Breast epithelium (tissue), 4 donors: ENCODE measurements at regions not wholly inside any gene's neighbourhood (a gene's known extent, or its start where the extent isn't known, plus 50 kb on each side); places are given as distances from the start of the nearest gene placed in this dataset.
"Not testable (repeated sequence)": the region's sequence is repeated elsewhere in the genome, so short reads cannot be mapped to it uniquely, and the experiment has no call there.

Experiments
- DNase-seq, 2 donors: peaks; one replicate each; pipeline ENCODE4 v3.0.0-alpha.2; 2019; ENCODE audit warnings: low spot score in 2 of 2
- H3K27ac ChIP-seq, 2 donors: fragments of 200-600 bp; sonication (generic) in 1 of 2; one replicate each; pipeline ENCODE4 v1.5.1; 2016 to 2019; ENCODE audit warnings: mild to moderate bottlenecking in 1 of 2
- H3K27me3 ChIP-seq, 2 donors: fragments of 200-600 bp; sonication (generic) in 1 of 2; one replicate each; pipeline versions ENCODE4 v1.5.1 to v1.6.0; 2017 to 2019; ENCODE audit warnings: control low read depth in 1 of 2, mild to moderate bottlenecking in 1 of 2
- H3K36me3 ChIP-seq: fragments of 200-600 bp; one replicate; pipeline ENCODE4 v1.5.1; 2019
- H3K4me1 ChIP-seq, 2 donors: fragments of 200-600 bp; sonication (generic); one replicate each; pipeline ENCODE4 v1.5.1; 2016 to 2019; ENCODE audit warnings: control low read depth in 1 of 2
- H3K4me3 ChIP-seq, 3 donors: fragments of 200-600 bp; sonication (generic); 1 replicate in 2 of 3; 2 replicates in 1 of 3; pipeline ENCODE4 v1.5.1; 2016 to 2019; ENCODE audit warnings: mild to moderate bottlenecking in 3 of 3, moderate library complexity in 2 of 3
- H3K9me3 ChIP-seq, 2 donors: fragments of 200-600 bp; sonication (generic) in 1 of 2; one replicate each; pipeline ENCODE4 v1.5.1; 2016 to 2019; ENCODE audit warnings: control low read depth in 1 of 2
- POLR2A ChIP-seq: fragments of 450-650 bp; IDR thresholded peaks from one replicate; pipeline ENCODE4 v1.6.1; 2016; ENCODE audit warnings: antibody characterized with exemption, mild to moderate bottlenecking, moderate library complexity
- POLR2AphosphoS5 ChIP-seq, 3 donors: sonication (generic); formaldehyde crosslinking; IDR thresholded peaks; one replicate each; pipeline ENCODE4 v1.6.1; 2017; ENCODE audit warnings: antibody characterized with exemption in 3 of 3
- intact Hi-C: fragments of 100-400 bp; cut with DNase I; formaldehyde crosslinking; loops from one replicate; pipeline ENCODE4 v1.15.1; 2023; ENCODE audit warnings: low total_unique reads
- TF ChIP-seq, protein P1 (sequence below), 3 donors: fragments of 450-650 bp; IDR thresholded peaks; one replicate each; pipeline ENCODE4 v1.5.1; 2016 to 2017; ENCODE audit warnings: antibody characterized with exemption in 3 of 3, mild to moderate bottlenecking in 3 of 3, moderate library complexity in 3 of 3

DNA sequence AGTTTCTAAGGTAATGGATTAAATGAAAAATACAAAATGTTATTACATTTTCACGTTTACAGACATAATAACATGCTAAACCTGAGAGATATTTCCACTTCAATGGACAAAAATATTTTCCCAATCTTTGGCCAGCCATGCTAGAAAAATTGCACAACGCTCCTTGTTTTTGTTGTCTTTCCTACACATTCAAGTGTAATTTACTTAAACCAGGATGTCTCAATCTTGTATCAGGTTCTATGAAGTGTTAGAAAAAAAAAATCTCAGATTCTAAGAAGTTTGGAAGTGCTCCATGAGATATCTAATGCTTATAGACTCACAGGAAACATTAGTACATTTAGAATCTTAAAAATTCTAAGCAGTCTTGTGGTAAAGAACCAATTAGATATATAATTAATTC lies 141.8 kb upstream of the SLC35G4 start:
- intact Hi-C loops: no loop called here
- TF ChIP-seq, protein P1, sequence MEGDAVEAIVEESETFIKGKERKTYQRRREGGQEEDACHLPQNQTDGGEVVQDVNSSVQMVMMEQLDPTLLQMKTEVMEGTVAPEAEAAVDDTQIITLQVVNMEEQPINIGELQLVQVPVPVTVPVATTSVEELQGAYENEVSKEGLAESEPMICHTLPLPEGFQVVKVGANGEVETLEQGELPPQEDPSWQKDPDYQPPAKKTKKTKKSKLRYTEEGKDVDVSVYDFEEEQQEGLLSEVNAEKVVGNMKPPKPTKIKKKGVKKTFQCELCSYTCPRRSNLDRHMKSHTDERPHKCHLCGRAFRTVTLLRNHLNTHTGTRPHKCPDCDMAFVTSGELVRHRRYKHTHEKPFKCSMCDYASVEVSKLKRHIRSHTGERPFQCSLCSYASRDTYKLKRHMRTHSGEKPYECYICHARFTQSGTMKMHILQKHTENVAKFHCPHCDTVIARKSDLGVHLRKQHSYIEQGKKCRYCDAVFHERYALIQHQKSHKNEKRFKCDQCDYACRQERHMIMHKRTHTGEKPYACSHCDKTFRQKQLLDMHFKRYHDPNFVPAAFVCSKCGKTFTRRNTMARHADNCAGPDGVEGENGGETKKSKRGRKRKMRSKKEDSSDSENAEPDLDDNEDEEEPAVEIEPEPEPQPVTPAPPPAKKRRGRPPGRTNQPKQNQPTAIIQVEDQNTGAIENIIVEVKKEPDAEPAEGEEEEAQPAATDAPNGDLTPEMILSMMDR (IDR thresholded peaks at IDR 0.05): no peak
- TF ChIP-seq POLR2AphosphoS5 (IDR thresholded peaks at IDR 0.05) (no peak), POLR2A (no peak)
- Histone ChIP-seq H3K9me3 (no peaks in the 10 kb centered on the region), H3K4me1 (no peaks in the 10 kb centered on the region), H3K27ac (no peak overlapping the region), H3K27me3 (no peaks in the 10 kb centered on the region), H3K4me3 (no peak overlapping the region), H3K36me3 (no peaks in the 10 kb centered on the region)
- DNase-seq: no peak

DNA sequence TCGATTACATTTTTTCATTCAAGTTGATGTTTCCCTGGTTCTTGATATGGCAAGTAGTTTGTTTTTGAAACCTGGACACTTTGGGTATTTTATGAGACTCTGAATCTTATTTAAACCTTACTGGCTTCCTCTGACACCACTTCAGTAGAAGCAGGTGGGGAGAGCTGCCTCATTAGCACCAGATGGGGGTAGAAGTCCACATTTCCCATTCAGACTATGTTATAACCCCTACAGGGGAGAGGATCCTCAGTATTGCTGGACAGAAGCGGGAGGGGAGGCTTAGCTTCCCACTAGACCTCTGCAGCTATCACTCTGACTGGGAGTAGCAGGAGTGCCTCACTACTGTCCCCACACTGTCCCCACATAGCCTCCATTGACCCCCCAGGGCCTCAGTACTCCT lies 145.3 kb upstream of the SLC35G4 start:
- TF ChIP-seq, protein P1 (IDR thresholded peaks at IDR 0.05): no peak
- TF ChIP-seq POLR2A: no peak
- no peak for TF ChIP-seq POLR2AphosphoS5 (IDR thresholded peaks at IDR 0.05)
- intact Hi-C loops: no loop called here

DNA sequence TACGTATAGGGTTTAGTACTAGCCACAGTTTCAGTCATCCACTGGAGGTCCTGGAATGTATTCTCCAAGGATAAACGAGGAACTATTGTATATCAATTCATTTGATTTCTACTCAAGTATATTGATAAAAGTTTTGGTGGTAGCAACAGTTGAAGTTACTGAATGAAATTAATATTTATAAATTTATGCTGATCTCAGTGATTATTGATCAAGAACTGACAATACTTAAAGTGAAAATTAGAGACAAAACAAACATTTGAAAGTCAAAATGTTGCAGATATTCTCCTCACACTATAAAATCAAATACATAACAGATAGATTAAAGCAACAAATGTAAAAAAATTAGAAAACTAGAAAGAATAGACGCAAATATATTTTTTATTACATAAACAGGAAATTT lies 150.9 kb upstream of the SLC35G4 start:
- H3K4me3 ChIP-seq: no peak overlapping the region
- no peaks in the 10 kb centered on the region for H3K27me3 ChIP-seq
- no peak overlapping the region for H3K27ac ChIP-seq
- intact Hi-C loops: no loop called here
- no peaks in the 10 kb centered on the region for H3K36me3 ChIP-seq
- H3K9me3 ChIP-seq: no peaks in the 10 kb centered on the region
- TF ChIP-seq, protein P1 (IDR thresholded peaks at IDR 0.05): no peak
- TF ChIP-seq POLR2AphosphoS5 (IDR thresholded peaks at IDR 0.05): no peak
- TF ChIP-seq POLR2A: no peak
- H3K4me1 ChIP-seq: no peaks in the 10 kb centered on the region
- DNase-seq: no peak

More for the DNA sequence above, 145.3 kb upstream of the SLC35G4 start:
- Histone ChIP-seq H3K9me3 (no peaks in the 10 kb centered on the region), H3K4me1 (no peaks in the 10 kb centered on the region), H3K4me3 (no peak overlapping the region), H3K27me3 (no peaks in the 10 kb centered on the region), H3K36me3 (no peaks in the 10 kb centered on the region), H3K27ac (no peak overlapping the region)
- DNase-seq: no peak

DNA sequence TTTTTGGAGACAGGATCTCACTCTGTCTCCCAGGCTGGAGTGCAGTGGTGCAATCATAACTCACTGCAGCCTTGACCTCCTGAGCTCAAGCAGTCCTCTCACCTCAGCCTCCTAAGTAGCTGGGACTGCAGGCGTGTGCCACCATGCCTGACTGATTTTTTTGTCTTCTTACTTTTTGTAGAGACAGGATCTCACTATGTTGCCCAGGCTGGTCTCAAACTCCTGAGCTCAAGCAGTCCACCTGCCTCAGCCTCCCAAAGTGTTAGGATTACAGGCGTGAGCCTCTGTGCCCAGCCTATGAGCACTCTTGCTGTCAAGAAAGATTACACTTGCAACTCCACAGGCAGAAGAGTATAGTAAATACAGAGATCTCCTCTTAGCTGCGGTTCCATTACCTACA lies 151.5 kb upstream of the SLC35G4 start:
- H3K36me3 ChIP-seq, H3K27ac ChIP-seq, intact Hi-C loops, DNase-seq, H3K27me3 ChIP-seq, H3K4me3 ChIP-seq, H3K4me1 ChIP-seq, H3K9me3 ChIP-seq: not testable (repeated sequence)

DNA sequence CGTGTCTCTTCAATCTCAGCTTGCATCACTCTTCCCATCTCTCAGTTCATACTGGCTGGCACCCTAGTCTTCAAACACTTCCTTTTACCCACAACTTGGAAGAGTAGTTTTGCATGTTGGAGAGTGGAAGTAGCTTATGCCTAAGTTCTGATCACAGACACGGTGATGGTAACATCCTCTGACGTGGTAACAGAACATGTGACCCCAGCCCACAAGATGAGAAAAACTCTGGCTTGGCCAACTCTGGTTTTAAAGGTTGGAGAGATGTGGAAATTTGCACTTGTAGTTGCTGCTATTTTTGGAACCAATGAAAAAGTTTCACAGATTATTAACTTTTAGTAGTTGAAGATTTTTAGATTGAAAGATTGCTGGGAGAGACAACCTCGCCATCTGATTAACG lies 155.4 kb upstream of the SLC35G4 start:
- H3K27ac ChIP-seq: no peak overlapping the region
- TF ChIP-seq POLR2A (no peak), POLR2AphosphoS5 (IDR thresholded peaks at IDR 0.05) (no peak)
- TF ChIP-seq, protein P1 (IDR thresholded peaks at IDR 0.05): no peak
- DNase-seq: no peak
- H3K4me1 ChIP-seq: no peaks in the 10 kb centered on the region
- H3K4me3 ChIP-seq: no peak overlapping the region
- intact Hi-C loops: no loop called here
- H3K36me3 ChIP-seq: no peaks in the 10 kb centered on the region
- no peaks in the 10 kb centered on the region for H3K27me3 ChIP-seq
- peaks cover 0 to 5% of the 10 kb centered on the region in 2 donors for H3K9me3 ChIP-seq

DNA sequence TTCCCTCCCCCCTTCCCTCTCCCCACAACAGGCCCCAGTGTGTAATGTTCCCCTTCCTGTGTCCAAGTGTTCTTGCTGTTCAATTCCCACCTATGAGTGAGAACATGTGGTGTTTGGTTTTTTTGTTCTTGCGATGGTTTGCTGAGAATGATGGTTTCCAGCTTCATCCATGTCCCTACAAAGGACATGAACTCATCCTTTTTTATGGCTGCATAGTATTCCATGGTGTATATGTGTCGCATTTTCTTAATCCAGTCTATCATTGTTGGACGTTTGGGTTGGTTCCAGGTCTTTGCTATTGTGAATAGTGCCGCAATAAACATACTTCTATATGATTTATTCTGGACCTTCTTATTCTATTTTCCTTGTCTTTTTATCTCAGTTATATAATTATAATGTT lies 165.2 kb upstream of the SLC35G4 start:
- H3K36me3 ChIP-seq, H3K4me1 ChIP-seq, intact Hi-C loops, H3K27ac ChIP-seq, H3K9me3 ChIP-seq, DNase-seq, H3K27me3 ChIP-seq, H3K4me3 ChIP-seq: not testable (repeated sequence)
